ENCODE measurements at regions not wholly inside any gene's neighbourhood (a gene's known extent, or its start where the extent isn't known, plus 50 kb on each side); places are given as distances from the start of the nearest gene placed in this dataset.

GRCh38 chr4:62740296-62740695 lies 1540.2 kb downstream of the ADGRL3 start:
- H3K27ac Mint-ChIP-seq, result no peak overlapping the region
- no peak overlapping the region for H3K4me2 ChIP-seq (ENCODE audit: insufficient read depth, insufficient read length, low read length)
- H3K4me1 ChIP-seq (ENCODE audit: insufficient read depth, low read length), result no peaks in the 10 kb centered on the region
- no peak overlapping the region for H3K4me3 Mint-ChIP-seq
- no peak overlapping the region for H4K5ac ChIP-seq (ENCODE audit: insufficient read length, low read depth, low read length)
- no peak overlapping the region for H4K8ac ChIP-seq (replicated peaks; ENCODE audit: insufficient read length, low read depth, low read length)
- no peak for TF ChIP-seq CTCF (conservative IDR thresholded peaks at IDR 0.05)
- no peaks in the 10 kb centered on the region for H3K9me3 Mint-ChIP-seq
- no peaks in the 10 kb centered on the region for H3K79me1 ChIP-seq (ENCODE audit: insufficient read depth, low read depth, low read length, poor library complexity, severe bottlenecking)
- H3K23ac ChIP-seq (ENCODE audit: insufficient read length, low read depth, low read length), result no peak overlapping the region
- H2AFZ ChIP-seq (ENCODE audit: low read length), result no peak overlapping the region
- no peak overlapping the region for H3K9ac ChIP-seq (ENCODE audit: extremely low read depth, insufficient read length, low read length)
- no peak overlapping the region for H4K91ac ChIP-seq (ENCODE audit: insufficient read length, low read depth, low read length)
- H3K4me1 Mint-ChIP-seq, result 0 out of 4 replicates have a peak, but pooled peaks cover 0 to 2% of the 10 kb centered on the region in 2 experiments
- H3K23me2 ChIP-seq (ENCODE audit: insufficient read length, low read depth, low read length, poor library complexity, severe bottlenecking), result no peaks in the 10 kb centered on the region
- no peak overlapping the region for H3K14ac ChIP-seq (ENCODE audit: insufficient read depth, low read length)
- H2BK20ac ChIP-seq (ENCODE audit: low read depth, low read length, poor library complexity, severe bottlenecking), result no peak overlapping the region
- H3K79me2 ChIP-seq (ENCODE audit: insufficient read depth, low read length), result no peaks in the 10 kb centered on the region
- no peak for DNase-seq
- no peak overlapping the region for H2AK5ac ChIP-seq (ENCODE audit: insufficient read length, low read length)
- H3K4ac ChIP-seq (ENCODE audit: low read depth, low read length), result no peak overlapping the region
- no peaks in the 10 kb centered on the region for H3K27me3 Mint-ChIP-seq (ENCODE audit: low read depth)
- no peaks in the 10 kb centered on the region for H4K20me1 ChIP-seq (ENCODE audit: control insufficient read depth, insufficient read depth, insufficient read length)
- H2BK15ac ChIP-seq (ENCODE audit: low read depth, low read length), result no peak overlapping the region
- no peaks in the 10 kb centered on the region for H3K9me3 ChIP-seq (ENCODE audit: control insufficient read depth, low read depth, low read length)
- no peak overlapping the region for H3K56ac ChIP-seq (ENCODE audit: insufficient read length, low read depth, low read length)
- no peak overlapping the region for H2BK12ac ChIP-seq (ENCODE audit: insufficient read length, low read depth, low read length)
- no peaks in the 10 kb centered on the region for H3K27me3 ChIP-seq (ENCODE audit: insufficient read depth, low read length)
- H2BK120ac ChIP-seq (ENCODE audit: low read depth, low read length, poor library complexity, severe bottlenecking), result no peak overlapping the region
- no peak overlapping the region for H2BK5ac ChIP-seq (ENCODE audit: insufficient read length, low read length)
- H3K27ac ChIP-seq (ENCODE audit: insufficient read length, low read depth, low read length), result no peak overlapping the region
- H3K18ac ChIP-seq (ENCODE audit: insufficient read length, low read depth, low read length), result no peak overlapping the region
- no CpG with 5 or more reads among the region's 6 CpGs for WGBS (ENCODE audit: extremely low coverage, insufficient read length, low lambda C conversion rate)
- H3T11ph ChIP-seq (ENCODE audit: low read length), result no peak overlapping the region
- H3K36me3 Mint-ChIP-seq (ENCODE audit: insufficient read depth in 1 of 3, low read depth in 3 of 3), result no peaks in the 10 kb centered on the region

All from H9 (cell line).